MCF 10A (cell line): ENCODE measurements at regions not wholly inside any gene's neighbourhood (a gene's known extent, or its start where the extent isn't known, plus 50 kb on each side); places are given as distances from the start of the nearest gene placed in this dataset.

Experiments
- BruUV-seq: library from RNA; stranded (reverse); fragments of 400-500 nt; replicated peaks from 2 replicates; lab custom pipeline; 2021; lab: Mats Ljungman, UMichigan
- CTCF ChIA-PET: fragments of 300-600 bp; sonication (Branson Sonifier 250); formaldehyde crosslinking; extraction: SDS; loops from one replicate; lab custom pipeline; 2021; ENCODE audit warnings: antibody characterized with exemption, inconsistent platforms; lab: Yijun Ruan, JAX
- POLR2A ChIA-PET: fragments of 300-600, 350-650 bp; sonication (Branson Sonifier 250); formaldehyde crosslinking; extraction: SDS; loops from one replicate; lab custom pipeline; 2020; ENCODE audit warnings: antibody characterized with exemption, inconsistent platforms; lab: Yijun Ruan, JAX
- DNase-seq: peaks from one replicate; pipeline ENCODE4 v3.0.0-alpha.2; 2018; ENCODE audit not compliant: unreplicated experiment
- H3K27ac Mint-ChIP-seq: one replicate; pipeline ENCODE4 v1.8.0; 2022; ENCODE audit warnings: mild to moderate bottlenecking, low read depth, mixed read lengths; ENCODE audit not compliant: unreplicated experiment
- H3K27me3 Mint-ChIP-seq: one replicate; pipeline ENCODE4 v1.8.0; 2022; ENCODE audit warnings: mixed read lengths; ENCODE audit not compliant: insufficient read depth, unreplicated experiment
- H3K36me3 Mint-ChIP-seq: one replicate; pipeline ENCODE4 v1.8.0; 2022; ENCODE audit warnings: mild to moderate bottlenecking, moderate library complexity, mixed read lengths; ENCODE audit not compliant: insufficient read depth, unreplicated experiment
- H3K4me1 Mint-ChIP-seq: one replicate; pipeline ENCODE4 v1.8.0; 2022; ENCODE audit warnings: mixed read lengths; ENCODE audit not compliant: insufficient read depth, unreplicated experiment
- H3K4me3 Mint-ChIP-seq: one replicate; pipeline ENCODE4 v1.8.0; 2022; ENCODE audit warnings: mild to moderate bottlenecking, moderate library complexity, mixed read lengths; ENCODE audit not compliant: unreplicated experiment
- H3K9me3 Mint-ChIP-seq: one replicate; pipeline ENCODE4 v1.8.0; 2022; ENCODE audit warnings: mixed read lengths; ENCODE audit not compliant: unreplicated experiment
- intact Hi-C: fragments of 100-400 bp; cut with micrococcal nuclease; formaldehyde crosslinking; loops from 2 replicates; pipeline ENCODE4 v1.14.1; 2022
- TF ChIP-seq, protein P1 (sequence below): fragments of 200-600 bp; IDR thresholded peaks from one replicate; pipeline ENCODE4 v1.8.0; 2022; ENCODE audit warnings: antibody characterized with exemption, mild to moderate bottlenecking; ENCODE audit not compliant: unreplicated experiment

DNA sequence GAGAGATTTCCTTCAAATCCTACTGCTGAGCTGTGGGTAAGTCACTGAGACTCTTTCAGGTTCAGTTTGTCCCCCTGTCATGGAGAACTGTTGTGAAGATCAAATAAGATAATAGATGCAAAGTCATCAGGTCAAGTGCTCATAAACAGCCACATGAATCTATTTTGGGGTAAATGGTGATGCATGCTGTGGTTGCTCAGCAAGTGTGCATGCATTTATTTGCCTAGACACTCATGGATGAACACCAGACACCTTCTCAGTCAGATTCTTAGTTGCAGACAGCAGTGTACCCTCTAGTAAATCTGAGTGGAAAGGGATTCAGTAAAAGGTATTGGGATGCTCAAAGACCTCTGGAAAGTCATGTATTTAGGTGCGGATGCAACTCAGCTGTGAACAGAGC is 168.0 kb upstream of the FOXA2 start:
- TF ChIP-seq, protein P1, sequence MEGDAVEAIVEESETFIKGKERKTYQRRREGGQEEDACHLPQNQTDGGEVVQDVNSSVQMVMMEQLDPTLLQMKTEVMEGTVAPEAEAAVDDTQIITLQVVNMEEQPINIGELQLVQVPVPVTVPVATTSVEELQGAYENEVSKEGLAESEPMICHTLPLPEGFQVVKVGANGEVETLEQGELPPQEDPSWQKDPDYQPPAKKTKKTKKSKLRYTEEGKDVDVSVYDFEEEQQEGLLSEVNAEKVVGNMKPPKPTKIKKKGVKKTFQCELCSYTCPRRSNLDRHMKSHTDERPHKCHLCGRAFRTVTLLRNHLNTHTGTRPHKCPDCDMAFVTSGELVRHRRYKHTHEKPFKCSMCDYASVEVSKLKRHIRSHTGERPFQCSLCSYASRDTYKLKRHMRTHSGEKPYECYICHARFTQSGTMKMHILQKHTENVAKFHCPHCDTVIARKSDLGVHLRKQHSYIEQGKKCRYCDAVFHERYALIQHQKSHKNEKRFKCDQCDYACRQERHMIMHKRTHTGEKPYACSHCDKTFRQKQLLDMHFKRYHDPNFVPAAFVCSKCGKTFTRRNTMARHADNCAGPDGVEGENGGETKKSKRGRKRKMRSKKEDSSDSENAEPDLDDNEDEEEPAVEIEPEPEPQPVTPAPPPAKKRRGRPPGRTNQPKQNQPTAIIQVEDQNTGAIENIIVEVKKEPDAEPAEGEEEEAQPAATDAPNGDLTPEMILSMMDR: no peak
- H3K27me3 Mint-ChIP-seq: no peaks in the 10 kb centered on the region
- intact Hi-C loops: no loop called here
- H3K4me1 Mint-ChIP-seq: no peaks in the 10 kb centered on the region
- H3K9me3 Mint-ChIP-seq: no peaks in the 10 kb centered on the region
- CTCF ChIA-PET: interaction anchor here (0.9 to 1.3 kb wide), 2 partner anchors 17 to 27 kb away, joined by 3 read pairs; no protein-coding TSS in a partner anchor
- H3K27ac Mint-ChIP-seq: no peak overlapping the region
- no peak overlapping the region for H3K4me3 Mint-ChIP-seq
- no peaks in the 10 kb centered on the region for H3K36me3 Mint-ChIP-seq
- no TSS peak for BruUV-seq
- DNase-seq: no peak
- POLR2A ChIA-PET: no interaction called here

DNA sequence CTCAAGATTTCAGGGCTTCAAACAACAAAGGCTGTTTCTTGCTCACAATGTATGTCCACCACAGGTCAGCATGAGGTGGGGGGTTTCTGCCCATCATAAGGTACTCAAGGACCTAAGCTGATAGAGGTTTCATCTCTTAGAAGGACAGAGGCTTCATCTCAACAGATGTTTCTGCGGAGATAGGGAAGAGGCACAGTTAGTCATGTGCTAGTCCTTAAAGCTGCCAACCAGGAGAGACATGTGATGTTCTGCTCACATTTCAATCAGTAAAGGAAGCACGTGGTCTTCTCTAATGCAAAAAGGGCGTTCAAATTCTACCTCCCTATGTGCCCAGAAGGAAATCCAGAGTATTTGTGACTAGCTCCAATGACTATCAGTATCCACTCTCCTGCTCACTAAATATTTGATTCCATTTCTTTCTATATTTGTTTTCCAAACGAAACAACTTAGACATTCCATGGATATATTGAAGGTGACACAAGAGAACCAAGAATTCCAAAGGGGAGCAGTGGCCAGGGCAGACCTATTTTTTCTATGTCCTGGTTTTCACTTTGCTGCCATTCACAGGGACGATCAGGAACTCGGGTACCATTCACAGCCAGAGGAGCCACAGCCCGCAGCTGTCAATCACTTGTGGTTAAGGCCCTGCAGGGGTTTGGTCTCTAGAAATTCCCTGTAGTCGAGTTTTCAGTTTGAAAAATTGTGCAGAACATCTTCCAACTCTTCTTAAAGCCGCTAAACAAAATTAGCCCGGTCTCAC is 173.2 kb upstream of the FOXA2 start:
- TF ChIP-seq, protein P1: no peak
- ChIA-PET POLR2A (interaction anchor here (0.9 to 2.7 kb wide), 3 partner anchors 9 to 22 kb away, joined by 3 to 9 read pairs (median 8); no protein-coding TSS in a partner anchor), CTCF (interaction anchor here (0.7 to 1.6 kb wide), 3 partner anchors 13 to 443 kb away, joined by 3 to 4 read pairs (median 4); no protein-coding TSS in a partner anchor)
- BruUV-seq: no TSS peak
- no peak overlapping the region for H3K4me3 Mint-ChIP-seq
- H3K27me3 Mint-ChIP-seq: no peaks in the 10 kb centered on the region
- H3K36me3 Mint-ChIP-seq: no peaks in the 10 kb centered on the region
- no peak overlapping the region for H3K27ac Mint-ChIP-seq
- peaks cover 10% of the 10 kb centered on the region for H3K4me1 Mint-ChIP-seq
- no peaks in the 10 kb centered on the region for H3K9me3 Mint-ChIP-seq
- intact Hi-C loops: no loop called here
- no peak for DNase-seq

DNA sequence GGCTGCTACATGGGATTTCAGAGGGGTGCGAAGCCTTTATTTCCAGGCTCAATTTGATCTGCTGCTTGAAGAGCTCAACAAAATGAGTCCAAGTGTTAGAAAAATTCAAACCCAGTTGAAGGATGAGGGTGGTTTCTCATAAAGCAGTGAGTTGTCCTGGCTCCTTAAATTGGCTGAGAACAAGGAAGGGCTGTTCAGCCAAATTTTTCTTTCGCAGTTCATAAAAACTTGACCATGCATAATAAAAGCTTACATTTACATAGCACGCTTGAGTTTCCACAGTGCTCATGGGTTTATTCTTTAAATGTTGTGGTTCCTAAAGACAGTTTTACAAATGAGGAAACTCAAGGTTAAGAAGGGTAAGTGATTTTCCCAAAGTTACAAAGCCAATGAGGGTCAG is 174.4 kb upstream of the FOXA2 start:
- TF ChIP-seq, protein P1: no peak
- no TSS peak for BruUV-seq
- H3K27me3 Mint-ChIP-seq: no peaks in the 10 kb centered on the region
- ChIA-PET POLR2A (interaction anchor here (0.6 to 2.7 kb wide), 3 partner anchors 14 to 29 kb away, joined by 3 to 8 read pairs (median 3); no protein-coding TSS in a partner anchor), CTCF (interaction anchor here (0.6 to 1.7 kb wide), 5 partner anchors 12 to 68 kb away, joined by 3 to 4 read pairs (median 3); no protein-coding TSS in a partner anchor)
- H3K27ac Mint-ChIP-seq: no peak overlapping the region
- intact Hi-C loops: no loop called here
- H3K36me3 Mint-ChIP-seq: no peaks in the 10 kb centered on the region
- DNase-seq: no peak
- H3K9me3 Mint-ChIP-seq: no peaks in the 10 kb centered on the region
- no peak overlapping the region for H3K4me3 Mint-ChIP-seq
- peaks cover 20% of the 10 kb centered on the region for H3K4me1 Mint-ChIP-seq

DNA sequence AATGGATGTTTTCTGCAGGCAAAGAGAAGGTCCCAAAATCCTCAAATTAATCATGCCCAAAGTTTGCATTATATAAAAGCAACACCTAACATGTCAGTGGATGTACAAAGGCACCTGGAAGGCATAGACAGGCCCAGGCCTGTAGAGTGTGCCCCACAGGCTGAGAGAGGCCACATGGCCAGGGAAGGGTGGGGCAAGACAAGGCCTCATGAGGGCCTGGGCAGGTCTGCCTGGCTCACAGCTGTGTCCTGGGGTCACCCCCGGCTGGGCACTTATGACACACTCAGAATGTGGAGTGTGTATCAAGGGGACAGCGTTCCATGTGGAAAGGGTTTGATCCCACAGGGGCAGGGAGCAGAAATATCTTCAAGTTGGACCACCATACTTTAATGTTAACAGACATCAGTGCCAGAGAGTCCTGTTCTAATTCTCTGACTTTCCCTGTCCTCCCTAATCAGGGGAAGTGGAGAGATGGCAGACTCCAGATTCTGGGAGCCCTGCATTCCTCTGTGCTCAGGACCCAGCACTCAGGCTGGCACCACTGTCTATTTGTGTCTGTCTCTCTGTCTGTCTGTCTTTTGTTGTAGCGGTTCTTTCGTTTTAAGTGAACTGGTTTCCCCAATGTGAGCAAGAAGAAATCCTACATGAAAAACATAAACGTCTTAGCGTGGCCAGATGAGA is 178.3 kb upstream of the FOXA2 start:
- H3K27ac Mint-ChIP-seq: peak overlapping the region; percentile 95
- TF ChIP-seq, protein P1: no peak
- no peaks in the 10 kb centered on the region for H3K9me3 Mint-ChIP-seq
- peak; percentile 89 for DNase-seq
- H3K4me1 Mint-ChIP-seq: peaks cover 20% of the 10 kb centered on the region
- POLR2A ChIA-PET: interaction anchor here (0.5 to 3.9 kb wide), 22 partner anchors 13 to 1600 kb away, joined by 3 to 51 read pairs (median 4); partner anchors contain the start of gene NXT1
- CTCF ChIA-PET: interaction anchor here (0.7 to 3.3 kb wide), 6 partner anchors 14 to 472 kb away, joined by 3 to 13 read pairs (median 4); no protein-coding TSS in a partner anchor
- H3K36me3 Mint-ChIP-seq: no peaks in the 10 kb centered on the region
- peak overlapping the region; percentile 70 for H3K4me3 Mint-ChIP-seq
- BruUV-seq: TSS peak; percentile 92
- intact Hi-C loops: loop anchor here (5.0 kb wide), 1 partner anchor 645 kb away; no protein-coding TSS in a partner anchor
- H3K27me3 Mint-ChIP-seq: no peaks in the 10 kb centered on the region
